BLaER1 treated with 17β-estradiol and CSF1 and Interleukin-3, amounts not matched to agents 10 nM and 100 nM (cell line): ENCODE measurements at regions not wholly inside any gene's neighbourhood (a gene's known extent, or its start where the extent isn't known, plus 50 kb on each side); places are given as distances from the start of the nearest gene placed in this dataset.
"Not testable (repeated sequence)": the region's sequence is repeated elsewhere in the genome, so short reads cannot be mapped to it uniquely, and the experiment has no call there.

Experiments used
- H3K27ac ChIP-seq, 11 experiments: shearing (Covaris generic); formaldehyde crosslinking; 2 replicates each; pipeline ENCODE4 v1.8.1; 2022
- H3K27me3 ChIP-seq, 11 experiments: shearing (Covaris generic); formaldehyde crosslinking; 2 replicates each; pipeline ENCODE4 v1.8.1; 2022
- H3K36me3 ChIP-seq, 11 experiments: shearing (Covaris generic); formaldehyde crosslinking; 2 replicates each; pipeline ENCODE4 v1.8.1; 2022
- H3K4me1 ChIP-seq, 10 experiments: shearing (Covaris generic); formaldehyde crosslinking; 2 replicates each; pipeline ENCODE4 v1.8.1; 2022
- H3K4me2 ChIP-seq, 11 experiments: shearing (Covaris generic); formaldehyde crosslinking; 2 replicates each; pipeline ENCODE4 v1.8.1; 2022
- H3K4me3 ChIP-seq, 10 experiments: shearing (Covaris generic); formaldehyde crosslinking; 2 replicates each; pipeline ENCODE4 v1.8.1; 2022
- H3K9ac ChIP-seq, 11 experiments: shearing (Covaris generic); formaldehyde crosslinking; 2 replicates each; pipeline ENCODE4 v1.8.1; 2022
- H3K9me3 ChIP-seq, 11 experiments: shearing (Covaris generic); formaldehyde crosslinking; replicated peaks in 1 of 11; 2 replicates each; pipeline ENCODE4 v1.8.1; 2022
- H4K20me1 ChIP-seq, 11 experiments: shearing (Covaris generic); formaldehyde crosslinking; 2 replicates each; pipeline ENCODE4 v1.8.1; 2022
- Cebpa-rat ChIP-seq, 11 experiments: shearing (Covaris generic); IDR thresholded peaks; 2 replicates each; pipeline ENCODE4 v1.8.1; 2022

GRCh38 chr5:109630093-109630492 is 59.6 kb upstream of the MAN2A1 start:
- no peak overlapping the region for H3K4me3 ChIP-seq
- H3K9me3 ChIP-seq = peaks cover 0 to 19% (median 9%) of the 10 kb centered on the region in 11 experiments; a peak in 13 of 22 replicates
- no peak for TF ChIP-seq Cebpa-rat (IDR thresholded peaks at IDR 0.05)
- no peak overlapping the region for H3K4me2 ChIP-seq
- H3K4me1 ChIP-seq = no peaks in the 10 kb centered on the region
- peaks cover 0 to 11% (median 0%) of the 10 kb centered on the region in 11 experiments; a peak in 3 of 22 replicates for H3K27me3 ChIP-seq
- H3K36me3 ChIP-seq = no peaks in the 10 kb centered on the region
- no peak overlapping the region for H3K9ac ChIP-seq
- no peak overlapping the region for H3K27ac ChIP-seq
- H4K20me1 ChIP-seq = no peaks in the 10 kb centered on the region

DNA sequence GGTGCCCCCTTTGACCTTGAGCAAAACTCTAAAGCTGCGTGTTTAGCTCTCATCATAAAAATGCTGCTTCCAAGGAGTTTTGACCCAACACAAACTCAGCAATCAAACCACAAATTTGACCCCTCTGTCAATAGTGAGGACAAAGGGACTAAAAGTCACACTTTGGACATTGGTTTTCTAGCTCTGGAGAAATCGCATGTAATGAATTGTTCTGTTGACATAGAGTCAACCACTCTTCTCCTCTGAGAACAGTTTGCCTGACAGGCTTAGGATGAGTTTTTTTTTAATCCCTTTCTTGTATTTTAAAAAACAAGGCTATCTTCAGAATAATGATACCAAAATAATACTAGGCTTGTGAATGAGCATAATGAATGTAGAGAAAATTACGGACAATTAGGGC is 61.1 kb upstream of the MAN2A1 start:
- H3K9me3 ChIP-seq = peaks cover 0 to 11% (median 9%) of the 10 kb centered on the region in 11 experiments; a peak in 13 of 22 replicates
- H3K4me1 ChIP-seq = no peaks in the 10 kb centered on the region
- no peaks in the 10 kb centered on the region for H4K20me1 ChIP-seq
- H3K4me3 ChIP-seq = no peak overlapping the region
- no peak overlapping the region for H3K27ac ChIP-seq
- TF ChIP-seq Cebpa-rat (IDR thresholded peaks at IDR 0.05) = no peak
- no peaks in the 10 kb centered on the region for H3K36me3 ChIP-seq
- no peaks in the 10 kb centered on the region; a peak in 1 of 22 replicates for H3K27me3 ChIP-seq
- no peak overlapping the region for H3K9ac ChIP-seq
- no peak overlapping the region for H3K4me2 ChIP-seq

- H4K20me1 ChIP-seq, H3K4me2 ChIP-seq, H3K36me3 ChIP-seq, H3K4me3 ChIP-seq, H3K27ac ChIP-seq, H3K4me1 ChIP-seq, H3K27me3 ChIP-seq, H3K9ac ChIP-seq, H3K9me3 ChIP-seq: not testable (repeated sequence)
Observed at GRCh38 chr5:109621266-109621665, 68.5 kb upstream of the MAN2A1 start.

DNA sequence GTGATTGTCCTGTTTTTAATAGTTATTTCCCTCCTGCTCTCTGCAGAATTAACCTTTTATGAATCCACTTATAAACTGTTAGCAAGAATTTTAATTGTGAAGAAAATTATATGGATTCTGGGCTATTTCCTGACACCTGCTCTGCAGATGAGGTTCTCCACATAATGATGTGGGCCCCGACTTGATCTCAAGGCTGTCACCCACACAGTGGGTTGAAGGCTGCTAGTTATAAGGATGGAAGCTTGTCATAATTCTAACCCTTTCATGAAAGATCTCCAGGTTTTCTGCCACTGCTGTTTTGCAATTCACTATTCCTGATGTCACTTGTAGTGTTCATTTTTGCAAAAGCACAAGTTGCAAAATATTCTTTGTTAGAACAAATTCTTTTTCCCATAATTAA is 69.1 kb upstream of the MAN2A1 start:
- Histone ChIP-seq H3K4me1 (no peaks in the 10 kb centered on the region), H3K27ac (no peak overlapping the region), H4K20me1 (no peaks in the 10 kb centered on the region), H3K4me2 (no peak overlapping the region), H3K9me3 (no peaks in the 10 kb centered on the region), H3K36me3 (no peaks in the 10 kb centered on the region), H3K27me3 (no peaks in the 10 kb centered on the region), H3K4me3 (no peak overlapping the region), H3K9ac (no peak overlapping the region)
- no peak for TF ChIP-seq Cebpa-rat (IDR thresholded peaks at IDR 0.05)

DNA sequence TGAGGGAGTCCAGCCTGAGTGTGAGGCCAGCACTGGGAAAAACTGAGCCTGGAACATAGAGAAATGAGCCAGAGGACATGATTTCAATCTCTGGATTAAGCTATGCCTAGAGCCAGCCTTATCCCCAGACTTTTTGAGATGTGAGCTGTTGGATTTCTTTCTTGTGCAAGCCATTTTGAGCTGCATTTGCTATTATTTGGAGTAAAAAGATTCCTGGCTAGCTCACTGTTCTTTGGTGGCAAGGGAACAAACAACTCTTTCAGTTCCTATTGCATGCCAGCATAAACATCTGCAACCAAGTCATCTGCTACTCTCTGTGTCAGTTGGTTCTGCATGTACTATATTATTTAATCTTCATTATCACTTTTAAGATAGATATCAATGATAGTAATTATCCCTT is 70.1 kb upstream of the MAN2A1 start:
- TF ChIP-seq Cebpa-rat (IDR thresholded peaks at IDR 0.05) = no peak
- H3K4me2 ChIP-seq = no peak overlapping the region
- H3K4me3 ChIP-seq = no peak overlapping the region

DNA sequence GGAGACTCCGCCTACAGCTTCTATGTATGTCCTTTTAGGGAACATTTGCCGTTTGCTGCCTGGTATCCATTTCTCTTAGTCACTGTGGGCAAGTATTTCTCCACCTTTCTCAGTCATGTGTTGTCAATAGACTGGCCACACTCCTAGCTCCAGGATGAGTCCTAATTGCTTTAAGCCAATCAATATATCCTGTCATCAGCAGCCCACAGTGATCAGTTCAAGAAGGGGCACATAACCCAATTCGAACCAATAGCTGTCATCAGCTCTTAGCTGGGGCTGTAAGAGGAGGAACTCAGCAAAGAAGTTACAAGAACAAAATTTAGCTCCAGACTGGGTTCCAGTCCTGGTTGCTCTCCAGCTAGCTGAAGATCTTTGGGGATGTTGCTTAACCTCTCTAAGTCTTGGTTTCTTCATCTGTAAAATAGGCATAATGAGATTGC is 70.7 kb upstream of the MAN2A1 start:
- no peak overlapping the region for H3K4me2 ChIP-seq
- no peak overlapping the region for H3K9ac ChIP-seq
- H4K20me1 ChIP-seq = no peaks in the 10 kb centered on the region
- H3K4me3 ChIP-seq = no peak overlapping the region
- no peak overlapping the region for H3K27ac ChIP-seq
- H3K4me1 ChIP-seq = no peaks in the 10 kb centered on the region
- H3K9me3 ChIP-seq = no peaks in the 10 kb centered on the region
- H3K27me3 ChIP-seq = no peaks in the 10 kb centered on the region
- no peaks in the 10 kb centered on the region for H3K36me3 ChIP-seq
- no peak for TF ChIP-seq Cebpa-rat (IDR thresholded peaks at IDR 0.05)

More for the DNA sequence above, 70.1 kb upstream of the MAN2A1 start:
- Histone ChIP-seq H3K36me3 (no peaks in the 10 kb centered on the region), H3K27ac (no peak overlapping the region), H3K27me3 (no peaks in the 10 kb centered on the region), H3K9ac (no peak overlapping the region), H3K9me3 (no peaks in the 10 kb centered on the region), H4K20me1 (no peaks in the 10 kb centered on the region), H3K4me1 (no peaks in the 10 kb centered on the region)

DNA sequence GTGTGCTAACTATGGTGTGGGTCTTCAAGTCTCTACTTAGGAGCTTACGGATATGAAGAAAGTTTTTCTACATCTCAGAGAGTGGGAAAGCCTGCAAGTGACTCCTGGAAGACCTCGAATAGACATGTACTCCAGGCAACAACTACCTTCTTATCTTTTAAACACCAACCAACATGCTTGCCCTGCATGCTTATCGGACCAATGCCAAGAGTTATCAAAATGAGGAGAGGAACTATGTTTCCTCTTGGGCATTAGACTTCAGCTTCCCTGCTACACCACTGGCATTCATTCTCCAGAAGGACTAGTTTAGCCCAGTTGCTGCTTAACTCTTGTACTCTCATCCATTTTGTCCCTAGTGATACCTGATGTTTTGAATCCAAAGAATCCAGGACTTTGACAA is 74.7 kb upstream of the MAN2A1 start:
- H3K27me3 ChIP-seq = no peaks in the 10 kb centered on the region
- no peak overlapping the region for H3K27ac ChIP-seq
- H3K4me1 ChIP-seq = no peaks in the 10 kb centered on the region
- no peaks in the 10 kb centered on the region for H4K20me1 ChIP-seq
- TF ChIP-seq Cebpa-rat (IDR thresholded peaks at IDR 0.05) = no peak
- H3K9ac ChIP-seq = no peak overlapping the region
- H3K4me2 ChIP-seq = no peak overlapping the region
- no peak overlapping the region for H3K4me3 ChIP-seq
- H3K9me3 ChIP-seq = no peaks in the 10 kb centered on the region
- no peaks in the 10 kb centered on the region for H3K36me3 ChIP-seq

GRCh38 chr5:109614301-109614700 is 75.4 kb upstream of the MAN2A1 start:
- Histone ChIP-seq H3K4me1 (no peaks in the 10 kb centered on the region), H3K4me3 (no peak overlapping the region), H3K9ac (no peak overlapping the region), H3K27me3 (no peaks in the 10 kb centered on the region), H4K20me1 (no peaks in the 10 kb centered on the region), H3K4me2 (no peak overlapping the region), H3K36me3 (no peaks in the 10 kb centered on the region), H3K9me3 (no peaks in the 10 kb centered on the region), H3K27ac (no peak overlapping the region)
- no peak for TF ChIP-seq Cebpa-rat (IDR thresholded peaks at IDR 0.05)

DNA sequence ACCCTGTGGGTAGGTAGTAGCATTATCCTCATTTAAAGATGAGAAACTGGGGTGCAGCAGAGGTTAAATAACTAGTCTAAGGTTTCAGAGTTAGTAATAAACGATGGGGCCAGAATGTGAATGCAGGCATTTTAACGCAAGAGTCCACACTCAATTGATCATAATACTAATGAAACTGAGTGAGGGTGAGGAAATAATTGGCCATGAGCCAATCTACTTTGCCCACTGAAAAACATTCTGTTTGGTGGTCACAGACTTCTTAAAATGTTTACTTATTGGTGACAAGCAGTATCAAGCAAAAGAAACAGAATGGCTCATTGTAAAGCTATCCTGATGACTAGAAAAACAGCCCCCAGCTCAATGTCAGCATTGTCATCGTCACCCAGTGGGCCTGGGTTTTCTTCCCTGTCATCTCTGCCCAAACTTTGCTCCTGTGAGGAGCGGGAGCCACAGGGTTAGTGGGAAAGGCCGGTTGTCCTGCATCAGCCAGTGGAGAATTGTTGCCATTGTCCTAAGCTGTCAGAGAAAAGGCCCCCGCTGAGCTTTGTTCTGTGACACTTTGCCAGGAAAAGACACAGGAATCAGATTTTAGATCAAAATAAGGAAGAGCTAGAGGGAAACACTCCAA is 77.3 kb upstream of the MAN2A1 start:
- TF ChIP-seq Cebpa-rat (IDR thresholded peaks at IDR 0.05) = no peak

GRCh38 chr5:109611505-109611904 is 78.2 kb upstream of the MAN2A1 start:
- Histone ChIP-seq H4K20me1 (no peaks in the 10 kb centered on the region), H3K9ac (no peak overlapping the region), H3K36me3 (no peaks in the 10 kb centered on the region), H3K4me2 (no peak overlapping the region), H3K27ac (no peak overlapping the region), H3K4me1 (no peaks in the 10 kb centered on the region), H3K9me3 (no peaks in the 10 kb centered on the region), H3K4me3 (no peak overlapping the region), H3K27me3 (no peaks in the 10 kb centered on the region)
- TF ChIP-seq Cebpa-rat (IDR thresholded peaks at IDR 0.05) = no peak

More for the DNA sequence above, 77.3 kb upstream of the MAN2A1 start:
- Histone ChIP-seq H3K27me3 (no peaks in the 10 kb centered on the region), H3K4me1 (no peaks in the 10 kb centered on the region), H3K9me3 (no peaks in the 10 kb centered on the region), H3K36me3 (no peaks in the 10 kb centered on the region), H3K27ac (no peak overlapping the region), H4K20me1 (no peaks in the 10 kb centered on the region), H3K9ac (no peak overlapping the region), H3K4me3 (no peak overlapping the region), H3K4me2 (no peak overlapping the region)
